Cardiac fibroblast (primary cell): ENCODE measurements at regions not wholly inside any gene's neighbourhood (a gene's known extent, or its start where the extent isn't known, plus 50 kb on each side); places are given as distances from the start of the nearest gene placed in this dataset.
"Not testable (repeated sequence)": the region's sequence is repeated elsewhere in the genome, so short reads cannot be mapped to it uniquely, and the experiment has no call there.

Source experiments
- DNase-seq, 2 donors: peaks; one replicate each; pipeline versions ENCODE4 v3.0.0 to v3.0.0-alpha.2; 2010; ENCODE audit warnings: low read depth in 2 of 2
- H3K4me3 ChIP-seq, 2 donors: replicated peaks in 1 of 2; 1 replicate in 1 of 2; 2 replicates in 1 of 2; pipeline ENCODE4 v1.5.1; 2011; ENCODE audit warnings: low read depth in 2 of 2, low read length in 2 of 2, mild to moderate bottlenecking in 2 of 2, moderate library complexity in 1 of 2
- CTCF ChIP-seq: IDR thresholded peaks from one replicate; pipeline ENCODE4 v1.5.1; 2011; ENCODE audit warnings: low read depth, mild to moderate bottlenecking, low read length, inconsistent platforms

- H3K4me3 ChIP-seq = no peak overlapping the region
- no peak for DNase-seq
- TF ChIP-seq CTCF = no peak
Measured at GRCh38 chr2:56807861-56808260, 624.1 kb downstream of the CCDC85A start.

- H3K4me3 ChIP-seq = no peak overlapping the region
- peak in 1 of 2 donors; percentile 6 for DNase-seq
- TF ChIP-seq CTCF = no peak
Measured at GRCh38 chr2:56811401-56811800, 627.6 kb downstream of the CCDC85A start.

- no peak for TF ChIP-seq CTCF
- DNase-seq = peak in 1 of 2 donors; percentile 24
Measured at GRCh38 chr2:56812432-56812831, 628.6 kb downstream of the CCDC85A start.

GRCh38 chr2:56813490-56813889, 629.7 kb downstream of the CCDC85A start:
- DNase-seq = no peak
- no peak overlapping the region for H3K4me3 ChIP-seq

More at GRCh38 chr2:56812432-56812831, 628.6 kb downstream of the CCDC85A start:
- no peak overlapping the region for H3K4me3 ChIP-seq

GRCh38 chr2:56816666-56817065, 632.9 kb downstream of the CCDC85A start:
- TF ChIP-seq CTCF = no peak
- no peak for DNase-seq
- no peak overlapping the region for H3K4me3 ChIP-seq

More at GRCh38 chr2:56813490-56813889, 629.7 kb downstream of the CCDC85A start:
- no peak for TF ChIP-seq CTCF

GRCh38 chr2:56831780-56832179, 648.0 kb downstream of the CCDC85A start:
- no peak for DNase-seq
- H3K4me3 ChIP-seq = no peak overlapping the region
- no peak for TF ChIP-seq CTCF

GRCh38 chr2:56834686-56835085, 650.9 kb downstream of the CCDC85A start:
- TF ChIP-seq CTCF = no peak
- H3K4me3 ChIP-seq = no peak overlapping the region
- no peak for DNase-seq

GRCh38 chr2:56840009-56840408, 656.2 kb downstream of the CCDC85A start:
- DNase-seq, H3K4me3 ChIP-seq: not testable (repeated sequence)
